ENCODE measurements at regions not wholly inside any gene's neighbourhood (a gene's known extent, or its start where the extent isn't known, plus 50 kb on each side); places are given as distances from the start of the nearest gene placed in this dataset.

- TF ChIP-seq CTCF (IDR thresholded peaks at IDR 0.05): no peak
- no peak for TF ChIP-seq POLR2A (IDR thresholded peaks at IDR 0.05)
Observed at GRCh38 chr7:25895792-25896171, 256.2 kb upstream of the NFE2L3 start.
